Colonic mucosa (tissue), 4 donors: ENCODE measurements at regions not wholly inside any gene's neighbourhood (a gene's known extent, or its start where the extent isn't known, plus 50 kb on each side); places are given as distances from the start of the nearest gene placed in this dataset.

ENCODE experiments used
- DNase-seq: peaks from one replicate; pipeline ENCODE4 v3.0.0-alpha.2; 2020
- H3K27ac ChIP-seq: fragments of 200-600 bp; one replicate; pipeline ENCODE4 v1.8.0; 2021
- H3K27me3 ChIP-seq: fragments of 200-600 bp; one replicate; pipeline ENCODE4 v1.8.0; 2021
- H3K36me3 ChIP-seq: fragments of 200-600 bp; one replicate; pipeline ENCODE4 v1.8.0; 2021
- H3K4me1 ChIP-seq: fragments of 200-600 bp; one replicate; pipeline ENCODE4 v1.8.0; 2021; ENCODE audit warnings: mild to moderate bottlenecking
- H3K4me3 ChIP-seq: fragments of 200-600 bp; one replicate; pipeline ENCODE4 v1.8.0; 2021
- H3K9ac ChIP-seq, 2 donors: one replicate each; pipeline ENCODE4 v1.7.0; 2013; ENCODE audit warnings: control low read depth in 2 of 2, low read depth in 2 of 2, low read length in 2 of 2
- H3K9me3 ChIP-seq: fragments of 200-600 bp; one replicate; pipeline ENCODE4 v1.8.0; 2021
- CTCF ChIP-seq: fragments of 200-600 bp; IDR thresholded peaks from one replicate; pipeline ENCODE4 v1.8.0; 2022; ENCODE audit warnings: antibody characterized with exemption, mild to moderate bottlenecking
- intact Hi-C: fragments of 100-400 bp; cut with DNase I; formaldehyde crosslinking; loops from one replicate; pipeline ENCODE4 v1.14.1; 2022
- donor health status: healthy.
- donor health status: DM: no; HTN: no; CAD: no.
- donor health status: DM: no; HTN: no; CAD: no.

- Histone ChIP-seq H3K27me3 (no peaks in the 10 kb centered on the region), H3K4me3 (no peak overlapping the region), H3K4me1 (no peaks in the 10 kb centered on the region), H3K27ac (no peak overlapping the region), H3K9ac (no peak overlapping the region), H3K36me3 (no peaks in the 10 kb centered on the region), H3K9me3 (no peaks in the 10 kb centered on the region)
- no peak for TF ChIP-seq CTCF
- DNase-seq: no peak
- intact Hi-C loops: no loop called here
Measured at GRCh38 chr9:116027096-116027495, 126.5 kb upstream of the PAPPA start.

GRCh38 chr9:116027511-116027910, 126.1 kb upstream of the PAPPA start:
- H3K4me3 ChIP-seq: no peak overlapping the region
- H3K9me3 ChIP-seq: no peaks in the 10 kb centered on the region
- no peak for TF ChIP-seq CTCF
- DNase-seq: no peak
- intact Hi-C loops: no loop called here
- H3K27me3 ChIP-seq: no peaks in the 10 kb centered on the region
- no peak overlapping the region for H3K27ac ChIP-seq
- H3K4me1 ChIP-seq: no peaks in the 10 kb centered on the region
- H3K36me3 ChIP-seq: no peaks in the 10 kb centered on the region
- no peak overlapping the region for H3K9ac ChIP-seq

- no peaks in the 10 kb centered on the region for H3K36me3 ChIP-seq
- no peak for DNase-seq
- no peaks in the 10 kb centered on the region for H3K4me1 ChIP-seq
- no peak for TF ChIP-seq CTCF
- intact Hi-C loops: no loop called here
- no peaks in the 10 kb centered on the region for H3K9me3 ChIP-seq
- H3K9ac ChIP-seq: no peak overlapping the region
- no peak overlapping the region for H3K4me3 ChIP-seq
- no peaks in the 10 kb centered on the region for H3K27me3 ChIP-seq
- no peak overlapping the region for H3K27ac ChIP-seq
Measured at GRCh38 chr9:116027951-116028350, 125.6 kb upstream of the PAPPA start.

- no peak for DNase-seq
- TF ChIP-seq CTCF: no peak
- H3K36me3 ChIP-seq: no peaks in the 10 kb centered on the region
- no peak overlapping the region for H3K4me3 ChIP-seq
- intact Hi-C loops: no loop called here
- H3K27ac ChIP-seq: no peak overlapping the region
- no peaks in the 10 kb centered on the region for H3K9me3 ChIP-seq
- no peaks in the 10 kb centered on the region for H3K4me1 ChIP-seq
- no peaks in the 10 kb centered on the region for H3K27me3 ChIP-seq
- H3K9ac ChIP-seq: no peak overlapping the region
Measured at GRCh38 chr9:116030517-116030916, 123.1 kb upstream of the PAPPA start.

- no peak overlapping the region for H3K4me3 ChIP-seq
- H3K9ac ChIP-seq: no peak overlapping the region
- no peak for DNase-seq
- no peak for TF ChIP-seq CTCF
- no peaks in the 10 kb centered on the region for H3K4me1 ChIP-seq
- H3K36me3 ChIP-seq: no peaks in the 10 kb centered on the region
- no peaks in the 10 kb centered on the region for H3K27me3 ChIP-seq
- H3K27ac ChIP-seq: no peak overlapping the region
- H3K9me3 ChIP-seq: no peaks in the 10 kb centered on the region
- intact Hi-C loops: no loop called here
Measured at GRCh38 chr9:116032683-116033440, 120.7 kb upstream of the PAPPA start.
